Type B pancreatic cell (in vitro differentiated cells): ENCODE measurements at regions not wholly inside any gene's neighbourhood (a gene's known extent, or its start where the extent isn't known, plus 50 kb on each side); places are given as distances from the start of the nearest gene placed in this dataset.

ENCODE experiments used
- DNase-seq: peaks from one replicate; pipeline ENCODE4 v3.0.0; 2021; ENCODE audit warnings: mixed read lengths; ENCODE audit not compliant: unreplicated experiment; ENCODE audit errors: extremely low spot score
- H3K27ac Mint-ChIP-seq: 2 replicates; pipeline ENCODE4 v1.8.0; 2021; ENCODE audit warnings: mild to moderate bottlenecking, mixed read lengths
- H3K27me3 Mint-ChIP-seq: 2 replicates; pipeline ENCODE4 v1.8.0; 2021; ENCODE audit warnings: mixed read lengths
- H3K36me3 Mint-ChIP-seq: 2 replicates; pipeline ENCODE4 v1.8.0; 2021; ENCODE audit warnings: mixed read lengths
- H3K4me1 Mint-ChIP-seq: one replicate; pipeline ENCODE4 v1.8.0; 2021; ENCODE audit warnings: mixed read lengths; ENCODE audit not compliant: unreplicated experiment
- H3K4me3 Mint-ChIP-seq: 2 replicates; pipeline ENCODE4 v1.8.0; 2021; ENCODE audit warnings: mild to moderate bottlenecking, mixed read lengths
- H3K9me3 Mint-ChIP-seq: 2 replicates; pipeline ENCODE4 v1.8.0; 2021; ENCODE audit warnings: mixed read lengths
- TF ChIP-seq, protein P1 (sequence below): fragments of 200-600 bp; sonication (generic); conservative IDR thresholded peaks from 2 replicates; pipeline ENCODE4 v1.5.0; 2021; ENCODE audit warnings: antibody characterized with exemption, mild to moderate bottlenecking

DNA sequence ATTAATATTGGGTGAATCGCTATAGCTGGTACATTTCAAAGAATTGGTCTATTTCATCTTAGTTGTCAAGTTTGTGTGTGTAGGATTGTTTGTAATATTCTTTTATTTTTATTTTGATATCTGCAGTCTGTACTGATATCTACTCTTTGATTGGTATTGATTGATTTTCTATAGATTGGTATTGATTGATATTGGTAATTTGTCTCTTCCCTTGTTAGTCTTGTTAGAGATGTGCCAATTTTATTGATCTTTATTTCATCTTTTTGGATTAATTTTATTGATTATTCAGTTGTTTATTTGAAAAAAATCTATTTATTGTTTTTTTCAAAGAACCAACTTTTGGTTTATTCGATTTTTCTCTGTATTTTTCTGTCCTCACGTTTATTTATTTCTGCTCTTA, 61.4 kb downstream of the TM2D3 start:
- H3K4me3 Mint-ChIP-seq: no peak overlapping the region
- no peak overlapping the region for H3K27ac Mint-ChIP-seq
- no peak for DNase-seq
- H3K9me3 Mint-ChIP-seq: peaks cover 5% of the 10 kb centered on the region
- H3K4me1 Mint-ChIP-seq: no peaks in the 10 kb centered on the region
- TF ChIP-seq, protein P1, sequence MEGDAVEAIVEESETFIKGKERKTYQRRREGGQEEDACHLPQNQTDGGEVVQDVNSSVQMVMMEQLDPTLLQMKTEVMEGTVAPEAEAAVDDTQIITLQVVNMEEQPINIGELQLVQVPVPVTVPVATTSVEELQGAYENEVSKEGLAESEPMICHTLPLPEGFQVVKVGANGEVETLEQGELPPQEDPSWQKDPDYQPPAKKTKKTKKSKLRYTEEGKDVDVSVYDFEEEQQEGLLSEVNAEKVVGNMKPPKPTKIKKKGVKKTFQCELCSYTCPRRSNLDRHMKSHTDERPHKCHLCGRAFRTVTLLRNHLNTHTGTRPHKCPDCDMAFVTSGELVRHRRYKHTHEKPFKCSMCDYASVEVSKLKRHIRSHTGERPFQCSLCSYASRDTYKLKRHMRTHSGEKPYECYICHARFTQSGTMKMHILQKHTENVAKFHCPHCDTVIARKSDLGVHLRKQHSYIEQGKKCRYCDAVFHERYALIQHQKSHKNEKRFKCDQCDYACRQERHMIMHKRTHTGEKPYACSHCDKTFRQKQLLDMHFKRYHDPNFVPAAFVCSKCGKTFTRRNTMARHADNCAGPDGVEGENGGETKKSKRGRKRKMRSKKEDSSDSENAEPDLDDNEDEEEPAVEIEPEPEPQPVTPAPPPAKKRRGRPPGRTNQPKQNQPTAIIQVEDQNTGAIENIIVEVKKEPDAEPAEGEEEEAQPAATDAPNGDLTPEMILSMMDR: no peak
- H3K27me3 Mint-ChIP-seq: peaks cover 25% of the 10 kb centered on the region
- H3K36me3 Mint-ChIP-seq: no peaks in the 10 kb centered on the region

DNA sequence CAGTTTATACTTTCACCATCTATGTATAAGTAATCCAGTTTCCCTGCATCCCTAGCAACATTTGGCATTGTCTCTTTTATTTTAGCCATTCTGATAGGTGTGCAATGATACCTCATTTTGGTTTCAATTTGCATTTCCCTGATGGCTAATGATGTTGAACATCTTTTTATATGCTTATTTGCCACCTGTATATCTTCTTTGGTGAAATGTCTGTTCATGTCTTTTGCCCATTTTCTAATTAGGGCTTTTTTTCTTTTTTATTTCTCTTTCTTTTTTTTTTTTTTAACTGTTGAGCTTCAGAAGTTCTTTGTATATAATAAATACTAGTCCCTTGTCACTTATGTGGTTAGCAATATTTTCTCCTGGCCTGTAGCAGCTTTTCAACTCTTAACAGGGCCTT, 68.9 kb downstream of the TM2D3 start:
- no peaks in the 10 kb centered on the region for H3K9me3 Mint-ChIP-seq
- H3K4me1 Mint-ChIP-seq: no peaks in the 10 kb centered on the region
- no peak overlapping the region for H3K27ac Mint-ChIP-seq
- TF ChIP-seq, protein P1: no peak
- H3K27me3 Mint-ChIP-seq: peaks cover 35% of the 10 kb centered on the region
- no peak for DNase-seq
- no peaks in the 10 kb centered on the region for H3K36me3 Mint-ChIP-seq
- no peak overlapping the region for H3K4me3 Mint-ChIP-seq

DNA sequence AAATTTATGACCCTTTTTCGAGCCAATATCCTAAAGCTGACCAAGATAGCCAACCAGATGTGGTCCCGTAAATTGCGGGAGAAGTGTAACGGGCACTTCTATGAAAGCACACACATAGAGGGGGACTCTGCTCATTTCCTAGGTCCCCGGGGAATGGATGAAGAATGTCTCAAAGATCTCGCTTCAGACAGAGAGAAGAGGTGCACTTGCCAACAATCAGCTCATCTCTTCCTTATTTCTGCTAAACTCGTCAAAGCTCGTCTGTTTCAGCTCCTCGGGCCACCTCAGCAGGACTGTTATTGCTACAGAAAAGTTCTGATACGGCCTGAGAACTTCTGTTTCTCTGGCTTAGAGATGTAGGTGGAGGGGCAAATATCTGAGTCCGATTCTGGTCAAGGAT, 71.8 kb downstream of the TM2D3 start:
- DNase-seq: no peak
- Mint-ChIP-seq H3K4me1 (no peaks in the 10 kb centered on the region), H3K27ac (no peak overlapping the region), H3K36me3 (no peaks in the 10 kb centered on the region), H3K27me3 (peaks cover 47% of the 10 kb centered on the region), H3K9me3 (no peaks in the 10 kb centered on the region), H3K4me3 (no peak overlapping the region)
- TF ChIP-seq, protein P1: no peak

DNA sequence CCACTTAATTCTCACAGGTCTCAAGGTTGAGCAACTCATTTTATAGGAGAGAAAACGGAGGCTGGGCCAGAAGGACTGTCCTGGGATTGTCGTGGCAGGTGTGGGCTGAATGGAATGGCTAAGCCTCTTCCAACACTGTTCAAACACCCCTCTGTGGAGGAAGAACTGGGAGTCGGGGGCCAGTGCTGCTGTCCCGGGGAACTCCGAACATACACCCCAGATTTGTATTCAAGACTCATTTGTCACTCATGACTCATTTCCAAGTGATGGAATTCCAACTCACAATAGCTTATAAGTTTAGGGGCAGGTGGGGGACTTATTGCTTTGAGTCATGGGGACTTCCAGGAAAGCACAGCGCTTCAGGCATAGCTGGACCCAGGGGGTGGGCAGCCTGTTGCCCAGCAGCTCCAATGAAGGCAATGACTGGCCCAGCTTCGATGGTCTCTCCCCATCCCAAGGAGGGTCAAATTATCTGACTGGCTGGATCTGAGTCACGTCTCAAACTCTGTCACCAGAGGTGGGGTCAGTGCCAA, 72.5 kb downstream of the TM2D3 start:
- H3K27ac Mint-ChIP-seq: no peak overlapping the region
- peaks cover 53% of the 10 kb centered on the region for H3K27me3 Mint-ChIP-seq
- TF ChIP-seq, protein P1: no peak
- H3K9me3 Mint-ChIP-seq: no peaks in the 10 kb centered on the region
- H3K36me3 Mint-ChIP-seq: no peaks in the 10 kb centered on the region
- H3K4me1 Mint-ChIP-seq: no peaks in the 10 kb centered on the region
- H3K4me3 Mint-ChIP-seq: no peak overlapping the region
- DNase-seq: no peak

DNA sequence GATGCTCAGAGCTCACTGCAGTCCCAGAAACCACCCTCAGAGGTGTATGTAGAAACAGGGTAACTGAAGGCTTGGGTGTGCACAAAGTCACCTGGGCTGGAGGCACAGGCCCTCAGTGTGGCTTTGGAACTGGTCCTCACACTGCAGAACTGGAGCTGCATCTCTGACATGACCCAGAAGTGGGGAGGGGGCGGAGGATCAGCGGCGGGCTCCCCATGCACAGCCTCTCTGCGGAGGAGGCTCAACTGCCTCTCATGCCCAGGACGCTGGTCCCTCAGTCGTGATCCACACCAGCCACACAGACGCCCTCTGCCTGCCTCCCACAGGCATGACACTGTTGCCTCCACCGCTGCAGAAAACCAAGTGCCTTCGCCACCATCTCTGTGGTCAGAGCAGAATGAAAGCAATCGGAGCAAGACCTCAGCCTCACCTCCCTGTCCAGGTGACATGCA, 73.7 kb downstream of the TM2D3 start:
- Mint-ChIP-seq H3K27me3 (peaks cover 63% of the 10 kb centered on the region), H3K4me3 (no peak overlapping the region), H3K36me3 (no peaks in the 10 kb centered on the region), H3K4me1 (no peaks in the 10 kb centered on the region), H3K27ac (no peak overlapping the region), H3K9me3 (no peaks in the 10 kb centered on the region)
- TF ChIP-seq, protein P1: peak; percentile 66
- DNase-seq: no peak

DNA sequence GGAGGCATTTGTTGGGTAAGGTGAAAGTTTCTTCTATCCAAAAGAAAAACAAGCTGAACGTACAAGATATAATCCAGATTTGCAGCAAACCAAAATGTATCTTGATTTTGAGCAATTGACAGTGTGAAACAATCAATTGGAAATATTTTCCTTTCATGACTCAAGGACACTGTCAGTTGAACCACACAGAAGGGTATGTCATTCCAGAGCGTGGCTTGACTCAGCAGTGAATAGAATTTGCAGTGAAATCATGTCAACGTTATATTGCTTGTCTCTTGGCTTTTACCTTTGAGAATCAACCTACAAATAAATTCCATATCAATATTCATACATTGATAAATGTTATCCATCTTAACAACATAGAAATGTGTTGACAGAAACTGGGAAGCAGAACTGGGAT, 78.2 kb downstream of the TM2D3 start:
- Mint-ChIP-seq H3K4me1 (no peaks in the 10 kb centered on the region), H3K27me3 (peaks cover 47% of the 10 kb centered on the region), H3K27ac (no peak overlapping the region), H3K4me3 (no peak overlapping the region), H3K36me3 (no peaks in the 10 kb centered on the region), H3K9me3 (peaks cover under 1% of the 10 kb centered on the region)
- no peak for DNase-seq
- TF ChIP-seq, protein P1: no peak
